Transverse colon (tissue), 4 donors: ENCODE measurements at regions not wholly inside any gene's neighbourhood (a gene's known extent, or its start where the extent isn't known, plus 50 kb on each side); places are given as distances from the start of the nearest gene placed in this dataset.

Experiments
- CTCF ChIP-seq, 5 experiments: fragments of 200-600 bp in 3 of 5; fragments of 450-650 bp in 2 of 5; sonication (generic) in 3 of 5; IDR thresholded peaks; 1 replicate in 2 of 5; 2 replicates in 3 of 5; pipeline ENCODE4 v1.5.1; 2016 to 2017; ENCODE audit warnings: antibody characterized with exemption in 5 of 5, inconsistent platforms in 3 of 5, mild to moderate bottlenecking in 2 of 5, moderate library complexity in 1 of 5
- EP300 ChIP-seq: sonication (generic); formaldehyde crosslinking; IDR thresholded peaks from one replicate; pipeline ENCODE4 v1.6.1; 2017; ENCODE audit warnings: antibody characterized with exemption, low read depth
- POLR2A ChIP-seq: fragments of 450-650 bp; IDR thresholded peaks from one replicate; pipeline ENCODE4 v1.6.1; 2016; ENCODE audit warnings: antibody characterized with exemption, mild to moderate bottlenecking, moderate library complexity
- POLR2AphosphoS5 ChIP-seq, 3 donors: sonication (generic); formaldehyde crosslinking; IDR thresholded peaks; one replicate each; pipeline ENCODE4 v1.6.1; 2016; ENCODE audit warnings: antibody characterized with exemption in 3 of 3

GRCh38 chr10:91700273-91700672 lies 67.4 kb upstream of the PPP1R3C start:
- TF ChIP-seq CTCF (IDR thresholded peaks at IDR 0.05) = no peak
- TF ChIP-seq POLR2A = no peak
- no peak for TF ChIP-seq POLR2AphosphoS5 (IDR thresholded peaks at IDR 0.05)
- no peak for TF ChIP-seq EP300
